GM12801 (cell line): ENCODE measurements at regions not wholly inside any gene's neighbourhood (a gene's known extent, or its start where the extent isn't known, plus 50 kb on each side); places are given as distances from the start of the nearest gene placed in this dataset.

Source experiments
- CTCF ChIP-seq: IDR thresholded peaks from one replicate; pipeline ENCODE4 v1.5.1; 2011; ENCODE audit warnings: control low read depth; ENCODE audit not compliant: insufficient read length; ENCODE audit errors: extremely low read depth

DNA sequence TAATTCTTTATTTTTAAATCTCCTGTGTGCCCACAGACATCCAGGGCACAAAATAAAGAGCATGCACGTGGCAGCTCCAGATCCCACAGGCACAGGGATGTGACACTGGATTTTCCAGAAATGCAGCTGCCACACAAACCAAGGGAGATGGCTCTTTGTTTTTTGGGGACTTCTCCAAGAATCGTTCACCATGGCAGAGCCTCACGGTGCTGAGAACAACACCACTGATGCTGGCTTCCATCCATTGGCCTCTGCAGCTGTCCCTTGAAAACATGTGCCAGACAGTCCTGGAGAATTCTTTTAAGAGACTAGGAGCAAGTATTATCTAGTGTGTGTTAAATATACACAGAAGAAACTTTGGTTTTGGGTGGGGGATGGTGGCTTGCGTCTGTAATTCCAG is 73.2 kb upstream of the SLC22A11 start:
- TF ChIP-seq CTCF: no peak

DNA sequence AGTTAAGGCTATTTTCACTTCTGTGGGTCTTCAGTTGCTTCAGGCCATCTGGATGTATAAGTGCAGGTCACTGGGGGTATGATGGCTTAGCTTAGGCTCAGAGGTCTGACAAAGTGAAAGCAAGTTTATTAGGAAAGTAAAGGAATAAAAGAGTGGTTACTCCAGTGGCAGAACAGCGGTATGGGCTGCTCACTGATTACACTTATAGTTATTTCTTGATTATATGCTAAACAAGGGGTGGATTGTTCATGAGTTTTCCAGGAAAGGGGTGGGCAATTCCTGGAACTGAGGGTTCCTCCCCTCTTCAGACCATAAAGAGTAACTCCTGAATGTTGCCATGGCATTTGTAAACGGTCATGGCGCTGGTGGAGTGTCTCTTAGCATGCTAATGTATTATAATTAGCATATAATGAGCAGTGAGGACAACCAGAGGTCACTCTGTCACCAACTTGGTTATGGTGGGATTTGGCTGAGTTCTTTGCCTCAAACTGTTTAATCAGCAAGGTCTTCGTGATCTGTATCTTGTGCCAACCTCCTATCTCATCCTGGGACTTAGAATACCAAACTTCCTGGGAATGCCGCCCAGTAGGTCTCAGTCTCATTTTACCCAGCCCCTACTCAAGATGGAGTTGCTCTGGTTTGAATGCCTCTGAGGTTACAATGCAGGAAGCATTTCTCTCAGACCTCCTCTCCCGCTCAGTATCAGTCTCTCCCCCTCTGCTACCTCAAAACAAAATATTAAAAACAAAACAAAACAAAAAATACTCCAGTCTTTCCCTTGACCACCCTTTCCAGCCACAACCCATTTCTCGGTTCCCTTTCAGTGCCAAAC is 71.3 kb upstream of the SLC22A11 start:
- TF ChIP-seq CTCF: no peak

GRCh38 chr11:64485074-64485473 is 70.7 kb upstream of the SLC22A11 start:
- no peak for TF ChIP-seq CTCF

DNA sequence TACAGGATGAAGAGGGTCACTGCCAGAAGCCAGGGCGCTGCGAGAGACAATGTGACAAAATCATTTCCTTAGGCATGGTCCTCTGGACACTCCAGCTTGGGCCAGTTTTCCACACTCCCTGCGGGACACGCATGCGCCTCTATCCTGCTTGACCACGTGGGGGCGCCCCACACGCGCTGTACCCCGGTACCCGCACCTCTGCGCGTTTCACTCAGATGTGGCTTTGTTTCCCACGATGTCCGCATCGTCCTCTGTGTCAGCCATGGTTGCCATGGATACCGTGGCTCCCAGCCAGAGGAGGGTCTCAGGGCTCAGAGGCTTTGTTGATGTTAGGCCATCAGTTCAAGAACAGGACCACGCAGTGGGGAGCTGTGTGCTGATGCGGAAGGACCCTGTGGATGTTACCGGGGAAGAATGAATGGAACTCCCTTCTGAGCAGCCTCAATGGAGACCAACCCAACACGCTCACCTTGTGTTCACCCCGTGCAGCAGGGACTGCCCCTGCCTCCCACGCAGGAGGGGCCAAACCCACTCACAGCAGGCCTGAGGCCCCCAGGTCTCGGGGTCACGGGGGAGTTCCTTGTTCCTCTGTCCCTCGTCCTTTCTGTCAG is 65.8 kb upstream of the SLC22A11 start:
- TF ChIP-seq CTCF: no peak

DNA sequence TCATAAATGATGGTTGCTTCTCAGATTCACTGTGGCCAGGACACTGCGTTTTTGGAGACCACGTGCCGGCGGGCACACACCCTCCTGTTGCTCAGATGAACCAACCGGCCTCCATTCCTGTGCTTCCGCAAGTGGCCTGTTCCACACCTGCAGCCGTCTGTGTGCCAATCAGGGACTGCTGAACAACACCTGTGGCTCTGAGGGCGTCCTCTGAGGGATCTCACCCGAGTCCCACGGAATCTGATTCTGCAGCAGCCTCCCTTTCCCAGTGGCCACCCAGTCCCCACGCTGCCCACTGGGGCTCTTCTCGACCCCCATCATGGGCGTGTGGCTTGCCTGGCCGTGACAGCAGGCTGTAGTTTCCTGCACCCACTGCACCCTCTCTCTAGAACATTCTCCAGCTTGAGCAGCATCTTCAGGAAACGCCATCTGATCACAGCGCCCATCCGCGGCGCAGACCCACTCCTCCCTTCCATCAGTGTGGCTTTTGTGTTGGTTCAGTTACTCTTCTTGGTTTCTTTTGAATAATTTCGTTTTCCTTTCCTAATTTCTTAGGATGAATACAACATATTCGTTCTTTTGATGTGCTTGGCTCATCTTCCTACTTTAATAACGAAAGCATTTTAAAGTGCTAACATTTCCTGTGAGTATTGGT is 65.1 kb upstream of the SLC22A11 start:
- TF ChIP-seq CTCF: no peak

GRCh38 chr11:64492561-64492960 is 63.2 kb upstream of the SLC22A11 start:
- no peak for TF ChIP-seq CTCF

DNA sequence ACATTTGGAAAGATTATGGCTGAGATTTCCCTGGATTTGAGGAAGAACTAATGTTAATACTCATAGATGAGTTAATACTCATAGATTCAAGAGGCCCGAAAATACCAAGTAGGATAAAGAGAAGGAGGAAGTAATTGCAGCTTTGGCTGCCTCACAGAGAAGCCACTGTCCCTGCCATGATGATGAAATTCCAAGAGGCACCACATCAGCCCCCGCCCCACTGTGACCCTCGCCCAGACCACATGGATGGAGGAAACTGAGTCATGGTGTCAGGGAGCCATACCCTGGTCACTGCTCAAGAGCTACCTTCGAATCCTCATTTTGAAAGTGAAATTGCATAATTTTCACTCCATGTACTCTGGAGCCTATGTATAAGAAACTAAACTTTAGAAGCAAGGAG is 57.6 kb upstream of the SLC22A11 start:
- no peak for TF ChIP-seq CTCF
